GM12878 (cell line): ENCODE measurements at regions not wholly inside any gene's neighbourhood (a gene's known extent, or its start where the extent isn't known, plus 50 kb on each side); places are given as distances from the start of the nearest gene placed in this dataset.

ENCODE experiments used
- ATAC-seq: fragments of 200-7000 bp; cut with Tn5 transposase; 3 replicates; pipeline ENCODE4 v1.9.1; 2020; ENCODE audit warnings: mild to moderate bottlenecking, moderate library complexity
- BruUV-seq: library from RNA; stranded (reverse); fragments of 400-500 nt; replicated peaks from 2 replicates; lab custom pipeline; 2021; lab: Mats Ljungman, UMichigan
- CTCF ChIA-PET: fragments of 300-600 bp; sonication (Branson Sonifier 250); formaldehyde crosslinking; extraction: SDS; loops from one replicate; lab custom pipeline; 2021; ENCODE audit warnings: inconsistent platforms; lab: Yijun Ruan, JAX
- POLR2A ChIA-PET: fragments of 350-600 bp; formaldehyde crosslinking; extraction: SDS; loops from one replicate; lab custom pipeline; 2021; ENCODE audit warnings: inconsistent platforms; lab: Charles Lee
- RAD21 ChIA-PET: fragments of 300-600 bp; sonication (Branson Sonifier 250); formaldehyde crosslinking; loops from one replicate; lab custom pipeline; 2023; ENCODE audit warnings: antibody characterized with exemption; ENCODE audit not compliant: unreplicated experiment; lab: Charles Lee
- SMC1A ChIA-PET: fragments of 300-600 bp; sonication (Branson Sonifier 250); formaldehyde crosslinking; loops from one replicate; lab custom pipeline; 2023; ENCODE audit not compliant: unreplicated experiment, uncharacterized antibody; lab: Charles Lee
- DNase-seq: peaks from one replicate; pipeline ENCODE4 v3.0.0-alpha.2; 2011; ENCODE audit warnings: low read depth, low spot score
- FAIRE-seq: peaks from 3 replicates; lab custom pipeline; 2011; peaks lifted over from hg19 to GRCh38; lab: Jason Lieb, UNC
- H2AFZ ChIP-seq: 2 replicates; pipeline ENCODE4 v1.6.0; 2011; ENCODE audit warnings: low read depth, low read length, control low read depth; ENCODE audit not compliant: control insufficient read depth
- H3K27ac ChIP-seq: 2 replicates; pipeline ENCODE4 v1.5.1; 2011; ENCODE audit warnings: control low read depth; ENCODE audit not compliant: control insufficient read depth, insufficient read depth
- H3K27me3 ChIP-seq, 2 experiments: replicated peaks in 1 of 2; 2 replicates each; pipeline versions ENCODE4 v1.6.0 to v1.6.1; 2011; ENCODE audit warnings: low read length in 1 of 2; ENCODE audit not compliant: control insufficient read depth in 2 of 2, insufficient read depth in 2 of 2
- H3K36me3 ChIP-seq, 2 experiments: 2 replicates each; pipeline ENCODE4 v1.5.1; 2011; ENCODE audit warnings: low read length in 1 of 2; ENCODE audit not compliant: control insufficient read depth in 2 of 2, insufficient read depth in 2 of 2
- H3K4me1 ChIP-seq: 2 replicates; pipeline ENCODE4 v1.6.1; 2011; ENCODE audit warnings: mild to moderate bottlenecking, low read length, moderate library complexity, mixed read lengths; ENCODE audit not compliant: control insufficient read depth, insufficient read depth
- H3K4me2 ChIP-seq: 2 replicates; pipeline ENCODE4 v1.6.0; 2011; ENCODE audit warnings: control low read depth; ENCODE audit not compliant: control insufficient read depth, insufficient read depth
- H3K4me3 ChIP-seq: fragments of 200-600 bp; sonication (generic); 2 replicates; pipeline ENCODE4 v1.5.1; 2016
- H3K79me2 ChIP-seq: 2 replicates; pipeline ENCODE4 v1.6.0; 2011; ENCODE audit warnings: low read length; ENCODE audit not compliant: control insufficient read depth, insufficient read depth
- H3K9ac ChIP-seq: 2 replicates; pipeline ENCODE4 v1.8.0; 2011; ENCODE audit warnings: low read length, control low read depth, mixed read lengths; ENCODE audit not compliant: control insufficient read depth, insufficient read depth
- H3K9me3 ChIP-seq: replicated peaks from 3 replicates; pipeline ENCODE4 v1.5.1; 2011; ENCODE audit warnings: mild to moderate bottlenecking, low read length; ENCODE audit not compliant: control insufficient read depth, insufficient read depth
- H4K20me1 ChIP-seq: 2 replicates; pipeline ENCODE4 v1.6.0; 2011; ENCODE audit not compliant: control insufficient read depth, insufficient read depth
- BCL11A ChIP-seq: IDR thresholded peaks from 2 replicates; pipeline ENCODE4 v1.6.1; 2011; ENCODE audit warnings: low read depth, low read length
- DPF2 ChIP-seq: fragments of 450-650 bp; IDR thresholded peaks from 2 replicates; pipeline ENCODE4 v1.6.1; 2017; ENCODE audit warnings: mild to moderate bottlenecking
- EP300 ChIP-seq, 2 experiments: fragments of 150-350 bp in 1 of 2; IDR thresholded peaks; 2 replicates each; pipeline ENCODE4 v1.6.1; 2011 to 2012; ENCODE audit warnings: low read depth in 2 of 2, low read length in 2 of 2, borderline replicate concordance in 1 of 2, improper control_type of control experiment in 1 of 2, inconsistent platforms in 1 of 2; ENCODE audit not compliant: control insufficient read depth in 1 of 2
- GATAD2B ChIP-seq: fragments of 450-650 bp; conservative IDR thresholded peaks from 2 replicates; pipeline ENCODE4 v1.6.1; 2017; ENCODE audit warnings: low read depth, mild to moderate bottlenecking, moderate library complexity
- IKZF1 ChIP-seq: fragments of 450-650 bp; conservative IDR thresholded peaks from 2 replicates; pipeline ENCODE4 v1.6.1; 2017; ENCODE audit warnings: antibody characterized with exemption, mild to moderate bottlenecking
- POLR2A ChIP-seq: IDR thresholded peaks from 2 replicates; pipeline ENCODE4 v1.6.1; 2011; ENCODE audit warnings: low read depth, mild to moderate bottlenecking, low read length
- RFX5 ChIP-seq: IDR thresholded peaks from 2 replicates; pipeline ENCODE4 v1.6.1; 2011; ENCODE audit warnings: low read depth, low read length, improper control_type of control experiment
- TAF1 ChIP-seq: IDR thresholded peaks from 2 replicates; pipeline ENCODE4 v1.6.1; 2011; ENCODE audit warnings: mild to moderate bottlenecking, low read depth, low read length, borderline replicate concordance
- YY1 ChIP-seq: IDR thresholded peaks from 2 replicates; pipeline ENCODE4 v1.6.1; 2011; ENCODE audit warnings: low read depth, mild to moderate bottlenecking, low read length
- ZBED1 ChIP-seq: IDR thresholded peaks from 2 replicates; pipeline ENCODE4 v1.6.1; 2016; ENCODE audit warnings: borderline replicate concordance
- ZNF622 ChIP-seq: fragments of 450-650 bp; IDR thresholded peaks from 2 replicates; pipeline ENCODE4 v1.6.1; 2017; ENCODE audit warnings: mild to moderate bottlenecking, inconsistent platforms
- WGBS: methylation state at CpG from one replicate; pipeline ENCODE4 v1.1.6; 2016; ENCODE audit warnings: low lambda C conversion rate; ENCODE audit not compliant: insufficient replicate concordance, insufficient coverage; ENCODE audit errors: missing lambda C conversion rate; 5-methylcytosine and 5-hydroxymethylcytosine counted together
- in situ Hi-C: fragments of 300-500 bp; cut with MboI; formaldehyde crosslinking; loops from 9 replicates; pipeline ENCODE4 v1.14.3; 2018; ENCODE audit warnings: mixed read lengths
- intact Hi-C: fragments of 100-400 bp; cut with micrococcal nuclease; formaldehyde crosslinking; loops from one replicate; pipeline ENCODE4 v1.14.2; 2022; ENCODE audit not compliant: unreplicated experiment
- TF ChIP-seq, protein P1 (sequence below): fragments of 450-650 bp; formaldehyde crosslinking; IDR thresholded peaks from 2 replicates; pipeline ENCODE4 v1.5.0; 2022; ENCODE audit warnings: mild to moderate bottlenecking, missing genetic modification characterization
- TF ChIP-seq, protein P2 (sequence below): fragments of 450-650 bp; IDR thresholded peaks from 2 replicates; pipeline ENCODE4 v1.6.1; 2016; ENCODE audit warnings: mild to moderate bottlenecking, moderate library complexity, borderline replicate concordance
- TF ChIP-seq, protein P3 (sequence below): IDR thresholded peaks from 2 replicates; pipeline ENCODE4 v1.6.1; 2011; ENCODE audit warnings: borderline replicate concordance, low read depth, mild to moderate bottlenecking, moderate library complexity, low read length; ENCODE audit not compliant: insufficient read depth, poor library complexity, severe bottlenecking
- TF ChIP-seq, protein P4 (sequence below): fragments of 150-350 bp; IDR thresholded peaks from 2 replicates; pipeline ENCODE4 v1.6.1; 2014; ENCODE audit warnings: mild to moderate bottlenecking, low read depth, low read length

DNA sequence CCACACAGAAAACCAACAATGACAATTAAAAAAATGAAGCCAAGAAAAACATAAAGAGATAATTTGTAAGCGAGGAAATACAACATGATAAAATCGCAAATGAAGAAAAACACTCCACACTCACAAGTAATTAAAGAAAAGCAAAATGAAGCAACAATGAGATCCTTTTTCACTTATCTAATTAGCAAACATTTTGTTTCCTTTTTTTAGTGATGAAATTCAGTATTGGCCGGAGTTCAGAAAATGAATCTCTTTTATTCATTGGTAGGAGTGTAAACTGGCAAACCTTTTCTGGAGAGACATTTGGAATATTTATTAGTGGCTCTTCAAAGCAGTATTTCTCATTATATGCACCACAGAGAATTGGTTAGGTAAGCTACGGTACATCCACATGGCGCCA is 70.6 kb upstream of the POMP start:
- H4K20me1 ChIP-seq: no peaks in the 10 kb centered on the region
- H3K36me3 ChIP-seq: no peaks in the 10 kb centered on the region
- SMC1A ChIA-PET: no interaction called here
- no peaks in the 10 kb centered on the region for H3K9me3 ChIP-seq
- DNase-seq: no peak
- TF ChIP-seq, protein P1, sequence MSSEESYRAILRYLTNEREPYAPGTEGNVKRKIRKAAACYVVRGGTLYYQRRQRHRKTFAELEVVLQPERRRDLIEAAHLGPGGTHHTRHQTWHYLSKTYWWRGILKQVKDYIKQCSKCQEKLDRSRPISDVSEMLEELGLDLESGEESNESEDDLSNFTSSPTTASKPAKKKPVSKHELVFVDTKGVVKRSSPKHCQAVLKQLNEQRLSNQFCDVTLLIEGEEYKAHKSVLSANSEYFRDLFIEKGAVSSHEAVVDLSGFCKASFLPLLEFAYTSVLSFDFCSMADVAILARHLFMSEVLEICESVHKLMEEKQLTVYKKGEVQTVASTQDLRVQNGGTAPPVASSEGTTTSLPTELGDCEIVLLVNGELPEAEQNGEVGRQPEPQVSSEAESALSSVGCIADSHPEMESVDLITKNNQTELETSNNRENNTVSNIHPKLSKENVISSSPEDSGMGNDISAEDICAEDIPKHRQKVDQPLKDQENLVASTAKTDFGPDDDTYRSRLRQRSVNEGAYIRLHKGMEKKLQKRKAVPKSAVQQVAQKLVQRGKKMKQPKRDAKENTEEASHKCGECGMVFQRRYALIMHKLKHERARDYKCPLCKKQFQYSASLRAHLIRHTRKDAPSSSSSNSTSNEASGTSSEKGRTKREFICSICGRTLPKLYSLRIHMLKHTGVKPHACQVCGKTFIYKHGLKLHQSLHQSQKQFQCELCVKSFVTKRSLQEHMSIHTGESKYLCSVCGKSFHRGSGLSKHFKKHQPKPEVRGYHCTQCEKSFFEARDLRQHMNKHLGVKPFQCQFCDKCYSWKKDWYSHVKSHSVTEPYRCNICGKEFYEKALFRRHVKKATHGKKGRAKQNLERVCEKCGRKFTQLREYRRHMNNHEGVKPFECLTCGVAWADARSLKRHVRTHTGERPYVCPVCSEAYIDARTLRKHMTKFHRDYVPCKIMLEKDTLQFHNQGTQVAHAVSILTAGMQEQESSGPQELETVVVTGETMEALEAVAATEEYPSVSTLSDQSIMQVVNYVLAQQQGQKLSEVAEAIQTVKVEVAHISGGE (CRISPR knock-in tag): no peak
- TF ChIP-seq ZBED1 (no peak), IKZF1 (no peak), BCL11A (no peak), POLR2A (no peak), YY1 (no peak), EP300 (IDR thresholded peaks at IDR 0.05; ENCODE audit: borderline replicate concordance in 1 of 2, control insufficient read depth in 1 of 2, low read depth in 2 of 2, low read length in 2 of 2) (no peak), TAF1 (no peak), RFX5 (no peak), DPF2 (no peak), ZNF622 (no peak), GATAD2B (no peak)
- TF ChIP-seq, protein P2, sequence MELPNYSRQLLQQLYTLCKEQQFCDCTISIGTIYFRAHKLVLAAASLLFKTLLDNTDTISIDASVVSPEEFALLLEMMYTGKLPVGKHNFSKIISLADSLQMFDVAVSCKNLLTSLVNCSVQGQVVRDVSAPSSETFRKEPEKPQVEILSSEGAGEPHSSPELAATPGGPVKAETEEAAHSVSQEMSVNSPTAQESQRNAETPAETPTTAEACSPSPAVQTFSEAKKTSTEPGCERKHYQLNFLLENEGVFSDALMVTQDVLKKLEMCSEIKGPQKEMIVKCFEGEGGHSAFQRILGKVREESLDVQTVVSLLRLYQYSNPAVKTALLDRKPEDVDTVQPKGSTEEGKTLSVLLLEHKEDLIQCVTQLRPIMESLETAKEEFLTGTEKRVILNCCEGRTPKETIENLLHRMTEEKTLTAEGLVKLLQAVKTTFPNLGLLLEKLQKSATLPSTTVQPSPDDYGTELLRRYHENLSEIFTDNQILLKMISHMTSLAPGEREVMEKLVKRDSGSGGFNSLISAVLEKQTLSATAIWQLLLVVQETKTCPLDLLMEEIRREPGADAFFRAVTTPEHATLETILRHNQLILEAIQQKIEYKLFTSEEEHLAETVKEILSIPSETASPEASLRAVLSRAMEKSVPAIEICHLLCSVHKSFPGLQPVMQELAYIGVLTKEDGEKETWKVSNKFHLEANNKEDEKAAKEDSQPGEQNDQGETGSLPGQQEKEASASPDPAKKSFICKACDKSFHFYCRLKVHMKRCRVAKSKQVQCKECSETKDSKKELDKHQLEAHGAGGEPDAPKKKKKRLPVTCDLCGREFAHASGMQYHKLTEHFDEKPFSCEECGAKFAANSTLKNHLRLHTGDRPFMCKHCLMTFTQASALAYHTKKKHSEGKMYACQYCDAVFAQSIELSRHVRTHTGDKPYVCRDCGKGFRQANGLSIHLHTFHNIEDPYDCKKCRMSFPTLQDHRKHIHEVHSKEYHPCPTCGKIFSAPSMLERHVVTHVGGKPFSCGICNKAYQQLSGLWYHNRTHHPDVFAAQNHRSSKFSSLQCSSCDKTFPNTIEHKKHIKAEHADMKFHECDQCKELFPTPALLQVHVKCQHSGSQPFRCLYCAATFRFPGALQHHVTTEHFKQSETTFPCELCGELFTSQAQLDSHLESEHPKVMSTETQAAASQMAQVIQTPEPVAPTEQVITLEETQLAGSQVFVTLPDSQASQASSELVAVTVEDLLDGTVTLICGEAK: no peak
- TF ChIP-seq, protein P3, sequence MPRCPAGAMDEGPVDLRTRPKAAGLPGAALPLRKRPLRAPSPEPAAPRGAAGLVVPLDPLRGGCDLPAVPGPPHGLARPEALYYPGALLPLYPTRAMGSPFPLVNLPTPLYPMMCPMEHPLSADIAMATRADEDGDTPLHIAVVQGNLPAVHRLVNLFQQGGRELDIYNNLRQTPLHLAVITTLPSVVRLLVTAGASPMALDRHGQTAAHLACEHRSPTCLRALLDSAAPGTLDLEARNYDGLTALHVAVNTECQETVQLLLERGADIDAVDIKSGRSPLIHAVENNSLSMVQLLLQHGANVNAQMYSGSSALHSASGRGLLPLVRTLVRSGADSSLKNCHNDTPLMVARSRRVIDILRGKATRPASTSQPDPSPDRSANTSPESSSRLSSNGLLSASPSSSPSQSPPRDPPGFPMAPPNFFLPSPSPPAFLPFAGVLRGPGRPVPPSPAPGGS: no peak
- TF ChIP-seq, protein P4, sequence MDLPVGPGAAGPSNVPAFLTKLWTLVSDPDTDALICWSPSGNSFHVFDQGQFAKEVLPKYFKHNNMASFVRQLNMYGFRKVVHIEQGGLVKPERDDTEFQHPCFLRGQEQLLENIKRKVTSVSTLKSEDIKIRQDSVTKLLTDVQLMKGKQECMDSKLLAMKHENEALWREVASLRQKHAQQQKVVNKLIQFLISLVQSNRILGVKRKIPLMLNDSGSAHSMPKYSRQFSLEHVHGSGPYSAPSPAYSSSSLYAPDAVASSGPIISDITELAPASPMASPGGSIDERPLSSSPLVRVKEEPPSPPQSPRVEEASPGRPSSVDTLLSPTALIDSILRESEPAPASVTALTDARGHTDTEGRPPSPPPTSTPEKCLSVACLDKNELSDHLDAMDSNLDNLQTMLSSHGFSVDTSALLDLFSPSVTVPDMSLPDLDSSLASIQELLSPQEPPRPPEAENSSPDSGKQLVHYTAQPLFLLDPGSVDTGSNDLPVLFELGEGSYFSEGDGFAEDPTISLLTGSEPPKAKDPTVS: no peak
- CTCF ChIA-PET: no interaction called here
- no TSS peak for BruUV-seq
- H3K4me2 ChIP-seq: no peak overlapping the region
- in situ Hi-C loops (no loop called here), intact Hi-C loops (no loop called here)
- H3K27ac ChIP-seq: no peak overlapping the region
- POLR2A ChIA-PET: no interaction called here
- peak; percentile 13 for FAIRE-seq
- H3K79me2 ChIP-seq: no peaks in the 10 kb centered on the region
- WGBS: 56% methylated on average over 5 of the region's 5 CpGs
- H3K4me1 ChIP-seq: no peaks in the 10 kb centered on the region
- no peak overlapping the region for H3K4me3 ChIP-seq
- ATAC-seq: no peak
- no peaks in the 10 kb centered on the region for H3K27me3 ChIP-seq
- RAD21 ChIA-PET: no interaction called here
- no peak overlapping the region for H3K9ac ChIP-seq
- H2AFZ ChIP-seq: no peak overlapping the region
